ENCODE measurements at regions not wholly inside any gene's neighbourhood (a gene's known extent, or its start where the extent isn't known, plus 50 kb on each side); places are given as distances from the start of the nearest gene placed in this dataset.

DNA sequence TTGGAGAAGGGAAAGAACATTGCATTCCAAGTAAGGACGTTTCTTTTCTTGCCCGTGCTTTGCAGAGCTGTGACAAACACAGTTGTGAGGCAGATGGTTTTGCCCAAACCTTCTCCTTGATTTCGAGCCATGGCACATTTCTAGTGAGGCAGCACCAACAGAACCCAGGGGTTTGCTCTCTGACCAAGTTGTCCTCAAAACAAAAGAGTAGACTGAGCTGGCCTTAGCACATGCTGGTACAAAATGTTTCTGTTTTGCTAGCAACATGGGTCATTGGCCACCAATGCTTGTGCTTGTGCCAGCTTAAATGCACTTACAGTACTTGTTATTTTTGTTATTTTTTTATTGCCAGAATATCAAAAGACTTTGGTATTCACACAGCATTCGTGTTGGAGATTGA, 328.8 kb downstream of the GADD45G start:
- TF ChIP-seq, protein P1, sequence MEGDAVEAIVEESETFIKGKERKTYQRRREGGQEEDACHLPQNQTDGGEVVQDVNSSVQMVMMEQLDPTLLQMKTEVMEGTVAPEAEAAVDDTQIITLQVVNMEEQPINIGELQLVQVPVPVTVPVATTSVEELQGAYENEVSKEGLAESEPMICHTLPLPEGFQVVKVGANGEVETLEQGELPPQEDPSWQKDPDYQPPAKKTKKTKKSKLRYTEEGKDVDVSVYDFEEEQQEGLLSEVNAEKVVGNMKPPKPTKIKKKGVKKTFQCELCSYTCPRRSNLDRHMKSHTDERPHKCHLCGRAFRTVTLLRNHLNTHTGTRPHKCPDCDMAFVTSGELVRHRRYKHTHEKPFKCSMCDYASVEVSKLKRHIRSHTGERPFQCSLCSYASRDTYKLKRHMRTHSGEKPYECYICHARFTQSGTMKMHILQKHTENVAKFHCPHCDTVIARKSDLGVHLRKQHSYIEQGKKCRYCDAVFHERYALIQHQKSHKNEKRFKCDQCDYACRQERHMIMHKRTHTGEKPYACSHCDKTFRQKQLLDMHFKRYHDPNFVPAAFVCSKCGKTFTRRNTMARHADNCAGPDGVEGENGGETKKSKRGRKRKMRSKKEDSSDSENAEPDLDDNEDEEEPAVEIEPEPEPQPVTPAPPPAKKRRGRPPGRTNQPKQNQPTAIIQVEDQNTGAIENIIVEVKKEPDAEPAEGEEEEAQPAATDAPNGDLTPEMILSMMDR (IDR thresholded peaks at IDR 0.05), result no peak
- TF ChIP-seq POLR2A (IDR thresholded peaks at IDR 0.05), result no peak

All from testis (tissue), 2 donors.